Activated naive CD8-positive, alpha-beta T cell treated with anti-CD3 and anti-CD28 coated beads, Interleukin-2, amount 50 U/mL, for 16 hours (primary cell): ENCODE measurements at regions not wholly inside any gene's neighbourhood (a gene's known extent, or its start where the extent isn't known, plus 50 kb on each side); places are given as distances from the start of the nearest gene placed in this dataset.
"Not testable (repeated sequence)": the region's sequence is repeated elsewhere in the genome, so short reads cannot be mapped to it uniquely, and the experiment has no call there.

Source experiments
- DNase-seq: peaks from one replicate; pipeline ENCODE4 v3.0.0-alpha.2; 2020; ENCODE audit warnings: low read depth, low spot score

- DNase-seq: no peak
Observed at GRCh38 chr2:84373391-84373790, 85.7 kb downstream of the SUCLG1 start.

DNA sequence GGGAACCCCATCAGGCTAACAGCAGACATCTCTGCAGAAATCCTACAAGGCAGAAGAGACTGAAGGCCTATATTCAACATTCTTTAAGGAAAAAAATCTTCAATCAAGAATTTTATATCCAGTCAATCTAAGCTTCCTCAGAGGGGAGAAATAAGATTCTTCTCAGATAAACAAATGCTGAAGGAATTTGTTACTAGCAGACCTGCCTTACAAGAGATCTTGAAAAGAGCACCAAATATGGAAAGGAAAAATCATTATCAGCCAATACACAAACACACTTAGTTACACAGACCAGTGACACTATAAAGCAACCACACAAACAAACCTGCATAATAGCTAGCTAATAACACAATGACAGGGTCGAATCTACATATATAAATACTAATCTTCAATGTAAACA is 96.5 kb downstream of the SUCLG1 start:
- DNase-seq: no peak

GRCh38 chr2:84338069-84338468 is 121.0 kb downstream of the SUCLG1 start:
- no peak for DNase-seq

GRCh38 chr2:84327645-84328249 is 131.3 kb downstream of the SUCLG1 start:
- no peak for DNase-seq

- no peak for DNase-seq
Observed at GRCh38 chr2:84326831-84327432, 132.1 kb downstream of the SUCLG1 start.

DNA sequence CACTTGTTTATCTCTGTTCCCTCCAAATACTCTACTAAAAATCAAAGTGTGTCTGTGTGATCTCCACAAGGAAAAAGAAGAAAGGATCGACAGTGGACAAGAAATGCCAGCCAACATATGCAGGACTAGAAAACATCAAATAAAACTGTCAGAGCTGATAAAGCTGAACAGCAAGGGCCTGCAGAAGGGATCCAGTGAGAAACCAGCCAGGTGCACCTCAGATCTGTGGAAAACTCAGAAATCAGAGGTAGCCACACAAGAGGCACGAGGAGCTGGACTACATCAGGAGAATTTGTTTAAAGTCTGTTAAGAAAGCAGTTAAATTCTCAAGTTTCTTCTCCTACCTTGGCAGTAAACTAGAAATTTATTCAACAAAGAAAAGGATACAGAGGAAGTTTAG is 135.2 kb downstream of the SUCLG1 start:
- DNase-seq: no peak

DNA sequence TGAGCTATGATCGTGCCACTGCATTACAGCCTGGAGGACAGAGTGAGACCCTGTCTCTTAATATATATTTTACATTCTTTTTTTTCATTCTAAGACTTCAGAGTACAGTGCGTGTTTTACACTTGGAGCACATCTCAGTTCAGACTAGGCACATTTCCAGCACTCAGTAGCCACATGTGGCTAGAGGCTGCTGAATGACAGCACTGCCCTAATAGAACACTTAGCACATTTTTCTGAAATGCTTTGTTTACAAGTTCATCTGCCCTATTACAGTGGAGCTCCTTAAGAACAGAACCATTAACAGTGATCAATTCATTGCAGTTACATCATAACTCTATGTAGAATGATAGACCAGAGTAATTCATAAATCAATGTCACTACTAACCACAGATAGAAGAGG is 138.1 kb downstream of the SUCLG1 start:
- no peak for DNase-seq

DNA sequence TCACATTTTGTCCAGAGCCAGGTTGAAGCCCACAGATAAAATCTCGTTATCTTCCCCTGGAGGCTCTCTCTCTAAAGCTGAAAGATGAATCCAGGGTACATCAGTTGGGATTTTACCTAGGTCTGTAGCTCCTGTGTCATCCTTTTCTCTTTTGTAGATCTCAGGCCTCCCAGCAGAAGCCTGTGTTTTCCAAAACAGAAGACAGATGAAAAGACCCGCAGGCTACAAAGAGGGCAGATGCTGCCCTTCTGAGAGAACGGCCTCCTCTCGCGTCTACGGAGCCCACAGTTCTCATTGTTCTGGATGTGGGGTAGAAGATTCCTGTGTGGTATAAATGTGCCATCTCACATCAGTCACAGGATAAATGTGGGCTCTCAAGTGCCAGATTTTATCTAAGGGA is 139.5 kb downstream of the SUCLG1 start:
- DNase-seq: no peak

GRCh38 chr2:84317135-84317534 is 141.9 kb downstream of the SUCLG1 start:
- no peak for DNase-seq

DNA sequence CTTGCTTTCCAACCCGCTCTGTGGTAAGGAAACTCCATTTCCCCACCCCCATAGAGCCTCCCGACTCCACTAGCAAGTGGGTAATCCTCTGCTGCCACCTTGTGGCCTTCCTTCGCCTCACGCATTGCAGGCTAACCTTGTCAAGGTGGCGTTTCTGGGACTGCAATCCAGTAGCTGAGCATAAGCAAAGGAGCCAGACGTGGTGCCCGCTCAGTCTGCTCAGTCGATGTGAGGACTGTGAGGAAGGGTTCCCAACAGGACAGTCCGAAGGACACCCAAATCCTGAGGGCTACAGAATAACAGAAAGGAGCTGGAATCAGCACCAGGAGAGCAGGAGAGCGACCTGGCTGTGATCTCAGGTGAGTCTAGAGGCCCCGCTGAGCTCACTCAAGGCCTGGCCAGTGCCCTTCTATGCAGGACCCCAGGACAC is 144.2 kb downstream of the SUCLG1 start:
- DNase-seq: peak; percentile 54

DNA sequence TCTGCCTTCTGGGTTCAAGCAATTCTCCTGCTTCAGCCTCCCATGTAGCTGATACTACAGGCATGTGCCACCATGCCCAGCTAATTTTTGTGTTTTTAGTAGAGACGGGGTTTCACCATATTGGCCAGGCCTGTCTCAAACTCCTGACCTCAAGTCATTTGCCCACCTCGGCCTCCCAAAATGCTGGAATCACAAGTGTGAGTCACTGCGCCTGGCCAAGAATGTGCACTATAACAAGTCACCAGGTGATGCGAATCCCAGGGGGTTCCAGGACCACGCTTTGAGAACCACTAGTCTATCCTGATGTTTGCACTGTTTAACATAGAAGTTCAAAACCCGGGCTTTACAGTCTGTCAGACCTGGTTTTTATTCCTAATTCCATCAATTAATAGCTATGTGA is 144.8 kb downstream of the SUCLG1 start:
- DNase-seq: no peak

DNA sequence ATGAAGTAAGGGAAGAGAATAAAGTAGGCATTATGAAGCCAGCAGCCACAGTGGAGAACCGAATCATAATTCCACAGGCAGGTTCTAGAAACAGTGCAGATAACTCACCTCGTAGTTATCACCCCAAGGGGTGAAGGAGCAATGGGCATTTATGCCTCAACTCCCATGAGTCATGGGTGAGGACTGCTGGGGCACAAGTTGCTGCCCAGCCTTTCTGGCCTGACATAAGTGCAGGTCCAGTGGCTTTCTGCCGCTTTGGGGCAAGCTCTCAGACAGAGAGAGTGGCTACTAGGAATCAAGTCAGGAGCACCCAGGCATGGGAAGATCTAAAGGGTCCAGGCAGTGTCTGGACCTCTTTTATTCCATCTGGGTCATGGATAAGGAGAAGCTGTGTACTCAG is 149.8 kb downstream of the SUCLG1 start:
- no peak for DNase-seq

- no peak for DNase-seq
Observed at GRCh38 chr2:84306361-84306760, 152.7 kb downstream of the SUCLG1 start.

- DNase-seq: no peak
Observed at GRCh38 chr2:84302513-84303412, 156.3 kb downstream of the SUCLG1 start.

- no peak for DNase-seq
Observed at GRCh38 chr2:84301717-84302116, 157.4 kb downstream of the SUCLG1 start.

DNA sequence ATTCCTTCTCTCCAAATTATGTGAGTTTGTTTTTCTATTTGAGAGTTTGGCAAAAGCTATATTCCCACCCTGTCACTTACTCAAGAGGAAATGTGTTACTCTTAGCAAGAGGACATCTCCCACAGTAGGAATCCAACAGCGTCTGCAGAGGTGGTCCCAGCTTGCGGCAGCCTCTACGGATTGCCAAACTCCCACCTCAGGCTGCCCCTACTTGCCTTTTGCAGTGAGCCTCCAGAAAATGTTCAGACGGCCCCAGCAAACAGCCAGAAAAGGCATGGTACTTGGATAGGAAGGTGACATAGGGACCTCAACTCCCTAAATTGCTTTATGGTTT is 158.4 kb downstream of the SUCLG1 start:
- DNase-seq: no peak

DNA sequence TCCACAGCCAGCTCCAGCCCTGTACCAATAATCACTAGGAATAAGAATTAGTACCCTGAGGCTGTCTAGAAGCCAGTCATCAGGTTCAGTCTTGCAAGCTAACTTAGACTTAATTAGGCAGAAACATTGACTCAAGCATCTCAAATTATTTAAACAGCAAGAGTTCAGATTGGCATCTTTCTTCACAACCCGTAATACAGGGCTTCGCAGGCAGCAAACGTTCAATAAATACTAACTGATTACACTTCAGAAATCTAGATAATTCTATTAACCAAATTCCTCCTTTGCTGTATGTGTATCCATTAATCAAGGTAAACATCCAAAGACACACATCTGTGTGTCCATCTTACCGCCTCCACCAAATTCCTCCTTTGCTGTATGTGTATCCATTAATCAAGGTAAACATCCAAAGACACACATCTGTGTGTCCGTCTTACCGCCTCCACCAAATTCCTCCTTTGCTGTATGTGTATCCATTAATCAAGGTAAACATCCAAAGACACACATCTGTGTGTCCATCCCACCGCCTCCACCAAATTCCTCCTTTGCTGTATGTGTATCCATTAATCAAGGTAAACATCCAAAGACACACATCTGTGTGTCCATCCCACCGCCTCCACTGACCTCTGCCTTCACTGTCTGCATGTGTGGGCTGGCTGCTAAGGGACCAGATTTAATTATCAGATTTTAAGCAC is 158.9 kb downstream of the SUCLG1 start:
- not testable (repeated sequence) for DNase-seq

- DNase-seq: no peak
Observed at GRCh38 chr2:84299211-84299775, 159.8 kb downstream of the SUCLG1 start.

- DNase-seq: no peak
Observed at GRCh38 chr2:84297155-84297554, 161.9 kb downstream of the SUCLG1 start.

DNA sequence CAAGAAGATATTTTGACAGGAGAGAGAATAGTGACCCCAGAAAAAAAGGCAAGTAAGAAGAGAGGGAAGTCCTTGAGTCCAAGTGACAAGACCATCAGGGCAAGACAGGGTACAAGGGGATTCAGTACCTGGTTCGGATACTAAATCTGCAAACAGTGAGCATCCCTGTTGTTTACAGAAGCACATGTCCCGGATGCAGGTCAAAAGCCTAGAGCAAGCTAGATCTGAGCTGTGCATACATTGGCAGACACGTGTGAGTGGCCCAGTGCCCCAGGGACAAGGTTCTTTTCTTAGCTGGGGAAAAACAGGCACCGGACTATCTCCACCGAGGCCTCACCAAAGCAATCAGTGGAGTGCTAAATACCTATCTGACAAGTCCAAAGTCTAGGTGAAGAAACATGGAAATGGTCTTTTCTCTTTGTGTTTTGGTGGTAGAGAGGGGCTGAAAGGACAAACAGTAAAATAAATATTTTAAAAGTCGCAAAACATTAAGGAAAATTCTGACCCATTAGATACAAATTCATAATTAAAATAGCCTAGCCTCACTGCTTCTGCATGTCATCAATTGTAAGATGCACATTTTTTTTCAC is 165.2 kb downstream of the SUCLG1 start:
- DNase-seq: no peak

DNA sequence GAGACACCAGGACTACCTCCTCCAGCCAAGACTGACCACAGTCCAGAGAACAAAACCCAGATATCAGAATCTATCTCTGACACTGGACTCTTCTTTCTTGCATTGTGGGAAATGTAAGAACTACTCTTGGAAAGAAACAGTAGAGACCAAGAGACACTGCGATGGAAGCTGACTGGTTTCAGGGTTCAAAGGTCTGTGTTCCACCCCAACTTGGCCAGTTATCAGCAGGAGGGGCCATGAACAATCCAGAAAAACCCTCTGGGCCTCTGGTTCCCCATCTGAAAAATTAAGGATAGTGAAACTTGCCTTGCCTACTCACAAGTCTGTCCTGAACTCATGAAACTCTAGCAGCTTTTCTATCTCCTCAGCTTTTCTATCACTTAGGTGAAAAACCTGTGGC is 166.5 kb downstream of the SUCLG1 start:
- DNase-seq: no peak

DNA sequence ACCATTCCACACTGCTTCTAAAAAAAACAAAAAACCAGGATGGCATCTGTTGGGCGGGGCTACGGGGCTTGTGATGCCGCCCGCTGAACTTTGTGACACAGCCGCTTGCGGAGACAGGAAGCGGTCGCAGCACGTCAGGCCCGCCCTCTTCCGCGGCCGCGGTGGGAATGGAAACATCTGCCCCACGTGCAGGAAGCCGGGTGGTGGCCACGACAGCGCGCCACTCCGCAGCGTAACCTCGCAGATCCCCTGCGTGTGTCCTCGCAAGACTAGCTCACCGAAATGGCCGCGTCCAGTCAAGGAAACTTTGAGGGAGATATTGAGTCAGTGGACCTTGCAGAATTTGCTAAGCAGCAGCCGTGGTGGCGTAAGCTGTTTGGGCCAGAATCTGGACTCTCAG is 168.5 kb downstream of the SUCLG1 start:
- DNase-seq: no peak
